Neural cell (in vitro differentiated cells): ENCODE measurements at regions not wholly inside any gene's neighbourhood (a gene's known extent, or its start where the extent isn't known, plus 50 kb on each side); places are given as distances from the start of the nearest gene placed in this dataset.

ENCODE experiments used
- H2AFZ ChIP-seq: fragments of 200-600, 300-800 bp; sonication (generic), shearing (Covaris generic); 2 replicates; pipeline ENCODE4 v1.6.0; 2014; ENCODE audit warnings: low read depth, mild to moderate bottlenecking, antibody characterized with exemption, low read length, moderate library complexity
- H3F3A ChIP-seq: fragments of 200-600 bp; shearing (Covaris generic); 2 replicates; pipeline ENCODE4 v1.6.1; 2016; ENCODE audit warnings: mild to moderate bottlenecking, moderate library complexity, mixed read lengths, antibody characterized with exemption, low read length; ENCODE audit not compliant: insufficient read depth, poor library complexity, severe bottlenecking
- H3K27ac ChIP-seq: fragments of 200-600, 300-800 bp; sonication (generic), shearing (Covaris generic); 2 replicates; pipeline ENCODE4 v1.5.1; 2014; ENCODE audit warnings: mild to moderate bottlenecking, low read length, moderate library complexity
- H3K27me3 ChIP-seq: fragments of 300-800, 200-600 bp; sonication (generic), shearing (Covaris generic); 2 replicates; pipeline ENCODE4 v1.6.0; 2014; ENCODE audit warnings: mild to moderate bottlenecking, low read depth, low read length, moderate library complexity; ENCODE audit not compliant: insufficient read depth
- H3K36me3 ChIP-seq: fragments of 300-800, 200-600 bp; sonication (generic), shearing (Covaris generic); 2 replicates; pipeline ENCODE4 v1.5.1; 2014; ENCODE audit warnings: mild to moderate bottlenecking, antibody characterized with exemption, low read length, moderate library complexity; ENCODE audit not compliant: insufficient read depth
- H3K4me2 ChIP-seq: fragments of 300-800, 200-600 bp; sonication (generic), shearing (Covaris generic); 2 replicates; pipeline ENCODE4 v1.6.0; 2014; ENCODE audit warnings: mild to moderate bottlenecking, low read length
- H3K4me3 ChIP-seq: fragments of 300-800, 200-600 bp; sonication (generic), shearing (Covaris generic); 2 replicates; pipeline ENCODE4 v1.5.1; 2014; ENCODE audit warnings: mild to moderate bottlenecking, low read length, moderate library complexity
- H3K79me2 ChIP-seq: fragments of 200-600 bp; shearing (Covaris generic); replicated peaks from 2 replicates; pipeline ENCODE4 v1.6.0; 2014; ENCODE audit warnings: mild to moderate bottlenecking, low read length, moderate library complexity; ENCODE audit not compliant: insufficient read depth
- H3K9ac ChIP-seq: fragments of 300-800, 200-600 bp; sonication (generic), shearing (Covaris generic); 2 replicates; pipeline ENCODE4 v1.6.1; 2016; ENCODE audit warnings: mild to moderate bottlenecking, low read length, mixed read lengths
- H3K9me2 ChIP-seq: fragments of 200-600 bp; shearing (Covaris generic); 2 replicates; pipeline ENCODE4 v1.6.1; 2016; ENCODE audit warnings: mild to moderate bottlenecking, low read length, mixed read lengths; ENCODE audit not compliant: insufficient read depth
- H3K9me3 ChIP-seq: fragments of 200-600, 300-800 bp; sonication (generic), shearing (Covaris generic); 2 replicates; pipeline ENCODE4 v1.6.1; 2016; ENCODE audit warnings: mild to moderate bottlenecking, mixed run types, low read length, moderate library complexity, mixed read lengths
- H4K20me1 ChIP-seq: fragments of 200-600 bp; shearing (Covaris generic); 2 replicates; pipeline ENCODE4 v1.6.1; 2016; ENCODE audit warnings: mild to moderate bottlenecking, mixed run types; ENCODE audit not compliant: insufficient read depth
- CTCF ChIP-seq: fragments of 450-650 bp; IDR thresholded peaks from 2 replicates; pipeline ENCODE4 v1.5.1; 2014; ENCODE audit warnings: antibody characterized with exemption, mild to moderate bottlenecking, moderate library complexity; ENCODE audit not compliant: poor library complexity, severe bottlenecking
- EP300 ChIP-seq: fragments of 450-650 bp; conservative IDR thresholded peaks from 2 replicates; pipeline ENCODE4 v1.6.1; 2014; ENCODE audit warnings: antibody characterized with exemption, mild to moderate bottlenecking, moderate library complexity; ENCODE audit not compliant: poor library complexity, severe bottlenecking
- EZH2 ChIP-seq: fragments of 200-600, 300-800 bp; shearing (Covaris generic), sonication (generic); IDR thresholded peaks from 2 replicates; pipeline ENCODE4 v1.6.1; 2014; ENCODE audit warnings: antibody characterized with exemption, low read length, borderline replicate concordance, mild to moderate bottlenecking; ENCODE audit not compliant: insufficient read depth, poor library complexity, severe bottlenecking
- MXI1 ChIP-seq: fragments of 450-650 bp; conservative IDR thresholded peaks from 2 replicates; pipeline ENCODE4 v1.6.1; 2014; ENCODE audit warnings: antibody characterized with exemption, mild to moderate bottlenecking; ENCODE audit not compliant: poor library complexity, severe bottlenecking
- POLR2AphosphoS5 ChIP-seq: IDR thresholded peaks from 2 replicates; pipeline ENCODE4 v1.6.1; 2012
- RAD21 ChIP-seq: fragments of 450-650 bp; conservative IDR thresholded peaks from 2 replicates; pipeline ENCODE4 v1.6.1; 2014; ENCODE audit warnings: antibody characterized with exemption, mild to moderate bottlenecking, moderate library complexity
- SMC3 ChIP-seq: fragments of 450-650 bp; conservative IDR thresholded peaks from 2 replicates; pipeline ENCODE4 v1.6.1; 2014; ENCODE audit warnings: antibody characterized with exemption, mild to moderate bottlenecking, moderate library complexity; ENCODE audit not compliant: poor library complexity
- TAF1 ChIP-seq: IDR thresholded peaks from 2 replicates; pipeline ENCODE4 v1.6.1; 2012; ENCODE audit warnings: low read depth
- TF ChIP-seq, protein P1 (sequence below): IDR thresholded peaks from 2 replicates; pipeline ENCODE4 v1.6.1; 2012; ENCODE audit warnings: borderline replicate concordance

- TF ChIP-seq CTCF (no peak), EZH2 (no peak)
Measured at GRCh38 chr1:87421809-87422208, 93.1 kb downstream of the LMO4 start (continued).

DNA sequence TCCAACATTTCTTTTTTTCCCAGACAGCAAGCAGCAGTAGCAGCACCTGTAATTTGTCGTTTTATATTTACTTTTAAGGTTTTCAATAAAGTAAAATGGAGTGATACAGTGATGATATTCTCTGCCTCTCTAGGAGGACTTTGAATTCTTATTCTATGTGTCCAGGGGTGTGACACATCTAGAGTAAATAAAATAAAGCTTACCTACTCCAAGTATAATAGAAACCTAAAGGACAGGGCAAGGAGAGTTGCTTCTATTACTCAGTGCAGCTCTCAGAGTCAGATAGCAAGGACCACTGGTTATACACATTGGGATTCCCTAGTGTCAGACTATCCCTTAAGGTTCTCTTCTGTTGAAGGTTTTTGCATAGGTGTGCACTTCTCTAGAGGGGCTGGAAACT lies 95.9 kb downstream of the LMO4 start:
- Histone ChIP-seq H3K4me2 (no peak overlapping the region), H3K79me2 (no peaks in the 10 kb centered on the region), H3K9ac (no peak overlapping the region), H3K9me3 (no peaks in the 10 kb centered on the region), H3K9me2 (no peaks in the 10 kb centered on the region), H4K20me1 (no peaks in the 10 kb centered on the region), H2AFZ (no peak overlapping the region), H3K36me3 (no peaks in the 10 kb centered on the region), H3K27ac (no peak overlapping the region), H3F3A (no peaks in the 10 kb centered on the region), H3K4me3 (no peak overlapping the region), H3K27me3 (no peaks in the 10 kb centered on the region)
- TF ChIP-seq EP300 (no peak), CTCF (no peak), TAF1 (no peak)

DNA sequence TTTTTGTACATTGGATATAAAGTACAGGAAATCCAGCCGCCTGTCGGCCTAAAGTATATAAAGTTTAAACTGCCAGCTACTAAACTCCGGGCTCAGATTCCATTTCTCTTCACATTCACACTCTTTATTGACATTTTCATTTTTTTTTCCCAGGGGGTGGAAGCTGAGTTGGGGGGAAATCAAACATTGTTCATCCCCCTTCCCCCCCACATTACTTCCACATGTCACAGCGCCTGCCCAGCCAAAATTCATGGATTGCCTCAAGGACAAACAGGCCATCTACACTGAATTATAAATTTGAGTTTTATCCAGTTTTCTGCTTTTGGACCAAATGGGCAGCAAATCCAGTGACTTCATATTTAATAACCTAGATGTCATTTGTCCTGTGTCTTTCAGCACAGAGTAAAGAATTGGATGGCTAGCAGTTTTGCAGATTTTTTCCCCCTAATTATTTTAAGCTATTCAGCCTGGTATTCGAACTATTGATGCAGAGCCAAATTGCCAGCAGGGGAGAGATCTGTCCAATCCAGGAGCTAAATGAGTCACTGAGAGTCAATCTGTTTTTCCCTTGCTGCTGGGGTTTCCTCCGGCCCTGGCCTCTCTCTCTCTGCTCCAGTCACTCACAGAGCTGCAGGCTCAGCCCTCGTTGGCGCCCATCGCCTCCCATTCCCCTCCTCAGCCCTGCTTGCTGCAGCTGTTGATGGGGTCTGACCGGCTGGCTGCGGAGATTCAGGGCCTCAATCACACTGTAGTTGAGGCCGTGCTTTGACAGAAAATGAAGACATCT lies 98.0 kb downstream of the LMO4 start:
- H3K36me3 ChIP-seq: no peaks in the 10 kb centered on the region
- no peaks in the 10 kb centered on the region for H3K9me3 ChIP-seq
- no peak overlapping the region for H3K27ac ChIP-seq
- H3K9me2 ChIP-seq: no peaks in the 10 kb centered on the region
- TF ChIP-seq POLR2AphosphoS5: no peak
- no peak for TF ChIP-seq CTCF
- TF ChIP-seq RAD21: no peak
- TF ChIP-seq TAF1: no peak
- TF ChIP-seq EZH2: no peak
- no peak for TF ChIP-seq MXI1
- TF ChIP-seq, protein P1, sequence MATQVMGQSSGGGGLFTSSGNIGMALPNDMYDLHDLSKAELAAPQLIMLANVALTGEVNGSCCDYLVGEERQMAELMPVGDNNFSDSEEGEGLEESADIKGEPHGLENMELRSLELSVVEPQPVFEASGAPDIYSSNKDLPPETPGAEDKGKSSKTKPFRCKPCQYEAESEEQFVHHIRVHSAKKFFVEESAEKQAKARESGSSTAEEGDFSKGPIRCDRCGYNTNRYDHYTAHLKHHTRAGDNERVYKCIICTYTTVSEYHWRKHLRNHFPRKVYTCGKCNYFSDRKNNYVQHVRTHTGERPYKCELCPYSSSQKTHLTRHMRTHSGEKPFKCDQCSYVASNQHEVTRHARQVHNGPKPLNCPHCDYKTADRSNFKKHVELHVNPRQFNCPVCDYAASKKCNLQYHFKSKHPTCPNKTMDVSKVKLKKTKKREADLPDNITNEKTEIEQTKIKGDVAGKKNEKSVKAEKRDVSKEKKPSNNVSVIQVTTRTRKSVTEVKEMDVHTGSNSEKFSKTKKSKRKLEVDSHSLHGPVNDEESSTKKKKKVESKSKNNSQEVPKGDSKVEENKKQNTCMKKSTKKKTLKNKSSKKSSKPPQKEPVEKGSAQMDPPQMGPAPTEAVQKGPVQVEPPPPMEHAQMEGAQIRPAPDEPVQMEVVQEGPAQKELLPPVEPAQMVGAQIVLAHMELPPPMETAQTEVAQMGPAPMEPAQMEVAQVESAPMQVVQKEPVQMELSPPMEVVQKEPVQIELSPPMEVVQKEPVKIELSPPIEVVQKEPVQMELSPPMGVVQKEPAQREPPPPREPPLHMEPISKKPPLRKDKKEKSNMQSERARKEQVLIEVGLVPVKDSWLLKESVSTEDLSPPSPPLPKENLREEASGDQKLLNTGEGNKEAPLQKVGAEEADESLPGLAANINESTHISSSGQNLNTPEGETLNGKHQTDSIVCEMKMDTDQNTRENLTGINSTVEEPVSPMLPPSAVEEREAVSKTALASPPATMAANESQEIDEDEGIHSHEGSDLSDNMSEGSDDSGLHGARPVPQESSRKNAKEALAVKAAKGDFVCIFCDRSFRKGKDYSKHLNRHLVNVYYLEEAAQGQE: no peak
- TF ChIP-seq SMC3: no peak
- no peak for TF ChIP-seq EP300
- no peak overlapping the region for H3K4me3 ChIP-seq
- no peaks in the 10 kb centered on the region for H4K20me1 ChIP-seq
- H3K4me2 ChIP-seq: no peak overlapping the region
- no peaks in the 10 kb centered on the region for H3K79me2 ChIP-seq
- no peaks in the 10 kb centered on the region for H3F3A ChIP-seq
- H3K27me3 ChIP-seq: no peaks in the 10 kb centered on the region
- H2AFZ ChIP-seq: no peak overlapping the region
- H3K9ac ChIP-seq: no peak overlapping the region
